HUDEP-2 (cell line): ENCODE measurements at regions not wholly inside any gene's neighbourhood (a gene's known extent, or its start where the extent isn't known, plus 50 kb on each side); places are given as distances from the start of the nearest gene placed in this dataset.
"Not testable (repeated sequence)": the region's sequence is repeated elsewhere in the genome, so short reads cannot be mapped to it uniquely, and the experiment has no call there.

Source experiments
- DNase-seq, 76 experiments: peaks; one replicate each; lab custom pipeline; 2025; ENCODE audit not compliant: unreplicated experiment in 76 of 76; lab: John Stamatoyannopoulos, UW

DNA sequence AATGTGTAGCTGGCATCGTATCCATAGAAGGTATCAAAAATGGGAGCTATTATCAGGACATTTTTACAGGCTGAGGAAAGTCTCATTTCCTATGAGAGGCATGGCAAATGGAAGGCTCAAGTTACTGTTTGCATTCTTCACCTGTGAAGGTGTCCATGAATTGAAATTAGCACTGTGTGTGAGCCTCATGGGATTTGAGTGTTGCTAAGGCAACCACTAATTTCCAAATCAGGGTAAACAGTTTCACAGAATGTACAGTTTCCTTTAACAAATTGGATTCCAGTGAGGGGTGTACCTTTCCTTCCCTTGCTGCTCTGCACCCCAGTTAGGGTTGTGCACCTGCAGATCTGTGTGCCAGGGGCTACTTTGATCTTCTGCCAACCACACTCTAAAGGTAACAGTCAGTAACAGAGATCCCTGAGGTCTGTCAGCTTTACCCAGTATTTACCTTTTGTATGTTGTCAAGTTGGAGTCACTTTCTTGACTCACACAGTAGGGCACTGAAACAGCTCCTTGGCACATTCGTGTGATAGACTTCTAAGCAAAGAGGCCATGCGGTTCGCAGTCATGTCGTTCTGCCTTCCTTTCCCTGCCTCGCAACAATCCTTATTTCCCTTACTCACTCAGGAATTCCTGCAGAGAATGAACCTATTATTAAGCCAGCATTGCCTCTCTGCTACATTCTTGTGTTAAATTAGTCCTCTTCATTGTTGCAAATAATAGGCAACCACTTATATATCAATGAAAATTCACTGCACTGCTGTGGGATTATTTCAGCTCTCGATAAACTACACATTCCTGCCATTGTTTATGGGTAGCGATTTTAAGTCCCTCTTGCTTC lies 129.8 kb upstream of the GBE1 start:
- no peak for DNase-seq

DNA sequence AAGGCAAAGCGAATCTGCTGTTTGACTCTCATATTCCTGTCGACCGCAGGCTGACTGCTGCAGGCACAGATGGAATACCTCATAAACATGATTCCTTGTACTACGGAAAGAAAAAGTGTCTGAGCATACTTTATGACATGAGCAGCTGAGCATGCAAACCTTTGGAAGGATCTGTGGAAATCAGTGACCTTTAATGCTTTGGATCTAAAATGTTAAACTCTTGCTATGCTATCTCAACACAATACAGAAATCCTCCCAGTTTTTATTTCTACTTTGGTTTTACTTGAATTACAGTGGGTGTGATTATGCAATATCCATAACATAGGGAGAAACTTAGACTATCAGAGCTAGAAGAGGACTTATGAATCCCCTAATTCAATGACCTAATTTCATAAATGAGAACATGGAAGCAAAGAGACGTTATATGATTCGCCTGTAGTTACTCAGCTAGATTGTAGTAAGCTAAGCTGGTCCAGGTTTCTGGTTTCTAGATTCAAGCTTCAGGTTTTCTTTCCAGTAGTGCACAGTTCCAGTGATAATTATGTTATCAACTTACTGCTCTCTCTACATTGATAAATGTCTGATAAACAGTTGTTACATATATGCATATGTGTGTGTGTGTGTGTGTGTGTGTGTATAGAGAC lies 127.6 kb upstream of the GBE1 start:
- no peak for DNase-seq

DNA sequence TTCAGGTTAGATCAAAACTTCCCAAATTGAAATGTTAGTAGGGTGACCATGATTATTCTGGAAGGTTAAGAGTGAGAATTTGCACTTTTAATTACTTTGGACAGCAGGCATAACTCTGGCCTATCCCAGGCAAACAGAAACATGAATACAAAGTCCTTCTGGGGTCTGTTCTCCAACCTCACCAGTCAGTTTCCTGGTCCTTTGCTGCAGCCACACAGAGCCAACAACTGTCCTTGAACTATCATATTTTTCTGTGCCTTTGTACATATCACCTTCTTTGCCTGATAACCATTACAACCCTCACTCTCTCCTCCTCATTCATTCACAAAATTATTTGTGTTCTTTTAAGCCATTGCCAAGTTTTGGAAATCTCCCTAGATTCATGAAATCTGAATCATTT lies 126.0 kb upstream of the GBE1 start:
- DNase-seq: no peak

DNA sequence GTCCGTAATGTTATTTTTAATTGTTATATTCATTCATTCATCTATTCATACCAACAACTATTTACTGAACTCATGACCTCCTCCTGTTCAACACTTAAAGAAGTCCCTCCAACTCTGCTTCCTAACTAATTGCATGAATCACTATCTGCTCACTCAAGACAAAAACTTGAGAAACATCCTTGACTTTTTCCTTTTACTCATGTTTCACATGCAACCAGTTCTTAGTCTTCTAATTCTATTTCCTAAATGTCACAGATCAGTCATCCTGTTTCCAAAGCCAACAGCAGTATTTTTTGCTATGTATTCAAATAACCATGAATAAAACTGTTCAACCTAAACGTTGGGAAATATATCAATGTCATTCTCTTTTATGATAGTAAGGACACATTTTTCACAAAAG lies 124.6 kb upstream of the GBE1 start:
- DNase-seq: no peak

DNA sequence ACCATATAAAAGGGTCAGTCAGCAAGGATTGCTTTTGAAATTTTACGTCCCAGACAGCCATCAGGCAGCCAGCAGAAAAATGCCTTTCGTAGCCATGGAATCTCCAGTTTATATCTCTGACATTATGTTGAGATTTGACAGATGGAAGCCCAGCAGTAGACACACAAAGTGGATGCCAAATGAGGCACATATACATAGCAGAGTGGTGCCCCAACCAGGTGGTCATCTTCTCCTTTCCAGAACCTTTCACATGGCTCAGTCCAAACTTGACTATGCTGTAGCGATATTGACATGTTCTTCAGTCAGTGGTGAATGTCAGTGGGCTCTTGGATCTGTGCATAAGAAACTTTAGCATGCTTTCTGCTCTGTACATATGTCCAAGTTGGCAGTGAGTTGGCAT lies 123.3 kb upstream of the GBE1 start:
- no peak for DNase-seq

GRCh38 chr3:81876826-81877225 lies 115.4 kb upstream of the GBE1 start:
- no peak for DNase-seq

- DNase-seq: no peak
Observed at GRCh38 chr3:81874738-81875137, 113.3 kb upstream of the GBE1 start.

DNA sequence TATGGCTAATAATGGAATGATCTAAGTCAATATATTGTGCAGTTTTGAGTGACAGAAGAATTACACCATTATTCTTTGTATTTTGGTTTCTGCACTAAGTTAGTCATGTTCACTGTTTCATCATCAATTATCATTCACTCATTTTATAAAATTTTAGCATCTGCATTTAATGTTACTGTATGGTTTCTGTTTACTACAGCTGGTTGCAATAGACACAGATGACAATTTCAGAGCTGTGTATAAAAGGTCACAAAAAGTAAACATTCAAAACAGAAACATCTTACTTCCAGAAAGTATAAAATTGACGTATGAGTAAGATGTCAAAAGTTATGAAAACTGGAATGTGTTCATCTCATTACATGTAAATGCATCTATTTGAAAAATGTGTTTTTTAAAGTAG lies 111.1 kb upstream of the GBE1 start:
- DNase-seq: no peak

DNA sequence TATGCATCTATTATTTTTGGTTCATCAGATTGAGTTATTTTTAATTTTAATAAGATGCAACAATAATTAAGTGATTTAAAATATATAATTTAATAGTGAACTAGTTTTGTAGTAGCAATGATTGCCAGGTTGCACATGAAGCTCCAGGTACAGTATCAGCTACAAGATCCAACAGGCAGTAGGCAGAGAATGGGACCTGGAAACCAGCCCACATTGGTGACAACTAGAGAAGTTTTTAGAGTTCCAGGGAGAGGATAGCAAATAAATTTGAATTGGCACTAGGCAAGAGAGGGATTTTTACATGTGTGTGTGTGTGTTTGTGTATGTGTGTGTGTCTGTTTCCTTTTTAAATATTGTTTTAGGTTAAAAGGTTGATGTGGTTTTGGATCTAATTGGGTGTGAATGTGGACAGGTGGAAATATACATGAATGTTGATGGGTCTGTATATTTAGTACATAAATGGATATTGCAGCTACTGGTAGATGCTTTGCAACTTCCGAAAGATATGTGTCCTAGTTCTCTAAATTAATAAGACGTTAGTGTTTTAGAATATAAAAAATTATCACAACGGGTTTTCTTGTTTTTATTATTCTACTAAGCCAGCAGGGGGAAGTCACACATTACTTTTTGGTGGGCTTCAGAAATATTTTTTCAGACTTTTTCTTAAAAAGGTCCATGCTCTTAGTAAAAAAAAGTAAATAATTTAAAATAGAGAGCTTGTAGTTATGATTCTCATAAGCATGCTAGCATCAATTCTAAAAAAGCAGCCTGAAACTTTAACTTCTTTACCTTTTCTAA lies 110.1 kb upstream of the GBE1 start:
- DNase-seq: no peak

GRCh38 chr3:81869382-81869781 lies 107.9 kb upstream of the GBE1 start:
- no peak for DNase-seq

DNA sequence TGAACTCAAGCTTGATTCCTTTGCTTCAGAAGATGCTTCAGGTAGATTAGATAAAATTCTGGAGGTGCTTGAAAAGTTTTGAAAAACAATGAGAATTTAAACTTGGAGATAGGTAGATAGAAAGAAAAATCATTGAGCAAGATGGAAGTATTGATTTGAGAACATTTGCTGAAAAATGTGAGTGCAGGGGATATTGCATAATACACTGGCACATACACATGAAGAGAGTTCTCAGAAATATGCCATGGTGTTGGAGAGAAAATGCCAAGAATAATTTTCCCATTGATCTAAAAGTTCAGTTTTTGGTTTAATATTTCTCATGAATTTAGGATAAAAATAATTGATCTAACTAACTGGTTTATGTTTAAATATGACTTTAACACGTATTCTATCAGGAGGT lies 107.2 kb upstream of the GBE1 start:
- DNase-seq: no peak

DNA sequence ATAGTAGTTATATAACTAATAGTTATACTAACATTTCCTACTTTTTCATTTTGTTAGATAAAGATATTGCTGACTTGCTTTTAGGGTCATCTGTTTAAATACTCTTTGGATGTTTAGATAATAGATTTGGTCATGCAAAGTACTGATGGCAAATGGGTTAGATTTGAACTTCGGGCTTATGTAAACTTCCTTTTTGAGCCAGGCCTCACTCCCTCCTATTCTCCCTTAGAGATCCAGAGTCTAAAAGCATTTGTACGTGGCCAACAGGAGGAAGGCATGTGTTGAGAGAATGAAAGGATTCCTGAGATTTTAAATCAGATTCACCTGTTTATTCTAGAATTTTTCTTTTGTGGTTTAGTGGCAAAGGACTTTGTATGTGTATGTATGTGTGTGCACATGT lies 106.4 kb upstream of the GBE1 start:
- DNase-seq: no peak

DNA sequence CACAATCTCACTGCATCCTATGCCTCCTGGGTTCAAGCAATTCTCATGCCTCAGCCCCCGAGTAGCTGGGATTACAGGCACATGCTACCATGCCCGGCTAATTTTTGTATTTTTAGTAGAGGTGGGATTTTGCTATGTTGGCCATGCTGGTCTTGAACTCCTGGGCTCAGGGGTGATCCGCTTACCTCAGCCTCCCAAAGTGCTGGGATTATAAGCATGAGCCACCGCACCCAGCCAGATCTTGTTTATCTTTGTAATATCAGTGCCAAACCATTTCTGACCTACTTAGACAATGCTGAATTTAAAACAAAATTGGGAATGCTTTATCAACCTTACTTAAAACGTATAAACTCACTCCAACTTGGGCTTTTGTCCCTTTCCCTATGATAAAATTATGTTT lies 103.7 kb upstream of the GBE1 start:
- DNase-seq: not testable (repeated sequence)

GRCh38 chr3:81864272-81864671 lies 102.8 kb upstream of the GBE1 start:
- DNase-seq: no peak

GRCh38 chr3:81863756-81864155 lies 102.3 kb upstream of the GBE1 start:
- DNase-seq: no peak

GRCh38 chr3:81861593-81861992 lies 100.1 kb upstream of the GBE1 start:
- DNase-seq: no peak

DNA sequence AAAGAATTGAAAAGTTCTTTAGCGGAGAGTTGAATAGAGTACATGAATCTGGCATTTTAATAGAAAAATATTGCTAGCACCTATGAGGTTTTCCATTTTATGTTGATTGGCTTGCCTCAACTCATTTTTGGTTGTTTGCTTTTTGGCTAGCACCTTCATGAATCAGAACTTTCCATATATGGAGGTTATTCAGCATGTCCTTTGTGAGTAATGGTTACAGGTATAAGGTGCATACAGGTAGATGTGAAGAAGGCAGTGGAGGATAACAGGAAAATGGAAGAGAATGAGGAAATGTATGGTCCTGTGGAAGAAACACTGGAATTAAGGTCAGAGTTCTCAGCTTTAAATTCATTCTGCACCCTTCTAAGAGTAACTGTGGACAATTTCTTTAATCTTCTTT lies 98.1 kb upstream of the GBE1 start:
- DNase-seq: no peak

- no peak for DNase-seq
Observed at GRCh38 chr3:81853431-81853830, 92.0 kb upstream of the GBE1 start.

DNA sequence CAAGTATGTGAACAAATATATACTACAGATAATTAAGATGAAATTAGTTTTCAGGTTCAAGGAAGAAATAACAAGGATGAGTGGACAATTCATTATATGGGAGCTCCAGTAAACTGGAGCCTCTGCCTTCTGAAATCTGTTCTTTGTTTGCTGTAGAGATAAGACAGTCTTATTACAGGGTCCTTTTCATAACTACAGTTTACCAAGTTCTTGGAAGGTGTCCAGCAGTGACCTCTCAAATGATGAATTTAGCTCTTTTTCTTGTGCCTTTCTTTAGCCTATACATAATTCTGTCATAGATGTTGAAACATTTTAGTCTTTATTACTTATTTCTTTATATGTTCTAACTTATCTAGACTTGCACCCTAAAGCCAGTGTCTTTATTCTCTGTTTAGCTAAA lies 89.7 kb upstream of the GBE1 start:
- no peak for DNase-seq

DNA sequence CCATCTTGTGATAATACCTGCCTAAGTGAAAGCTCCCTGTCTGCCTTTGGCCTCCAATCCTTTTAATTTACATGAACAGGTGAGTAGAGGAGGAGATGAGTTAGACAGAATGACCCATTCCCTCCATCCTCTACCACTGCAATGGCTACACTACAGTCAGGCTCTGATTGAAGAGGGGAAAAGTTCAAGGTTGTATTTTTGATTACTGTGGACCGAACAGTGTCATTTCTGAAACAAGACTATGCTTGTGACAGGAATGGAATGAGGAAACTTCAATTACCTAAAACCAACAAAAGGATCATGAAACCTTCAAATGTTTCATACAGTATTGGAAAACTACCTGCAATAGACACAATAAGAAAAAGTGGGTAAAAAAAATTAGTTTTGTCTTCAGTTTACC lies 85.5 kb upstream of the GBE1 start:
- no peak for DNase-seq

DNA sequence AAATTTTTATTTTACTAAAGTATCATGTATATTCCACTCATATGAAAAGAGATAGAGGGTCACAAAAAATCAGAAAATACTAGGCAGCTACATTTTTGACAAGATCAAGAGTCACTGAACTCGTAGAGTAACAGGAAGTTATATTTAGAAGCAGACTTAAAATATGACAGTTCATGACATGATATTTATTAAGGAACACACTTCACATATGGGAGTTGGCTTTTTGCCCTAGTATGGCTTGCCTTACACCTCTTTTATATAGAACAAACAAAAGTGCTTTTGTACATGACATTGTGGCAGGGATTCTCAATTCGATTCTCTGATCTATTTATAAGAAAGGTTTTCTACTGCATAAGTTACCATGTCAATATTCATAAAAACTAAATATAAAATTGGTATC lies 80.1 kb upstream of the GBE1 start:
- no peak for DNase-seq
